GM12873 (cell line): ENCODE measurements at regions not wholly inside any gene's neighbourhood (a gene's known extent, or its start where the extent isn't known, plus 50 kb on each side); places are given as distances from the start of the nearest gene placed in this dataset.
A peak's percentile ranks its signal among the peaks of the same experiment; 100 is the strongest.

Experiments
- TF ChIP-seq, protein P1 (sequence below): IDR thresholded peaks from 2 replicates; pipeline ENCODE4 v1.5.1; 2012; ENCODE audit warnings: low read depth, mild to moderate bottlenecking, moderate library complexity, low read length, control low read depth; ENCODE audit not compliant: insufficient read depth; ENCODE audit errors: missing control alignments

DNA sequence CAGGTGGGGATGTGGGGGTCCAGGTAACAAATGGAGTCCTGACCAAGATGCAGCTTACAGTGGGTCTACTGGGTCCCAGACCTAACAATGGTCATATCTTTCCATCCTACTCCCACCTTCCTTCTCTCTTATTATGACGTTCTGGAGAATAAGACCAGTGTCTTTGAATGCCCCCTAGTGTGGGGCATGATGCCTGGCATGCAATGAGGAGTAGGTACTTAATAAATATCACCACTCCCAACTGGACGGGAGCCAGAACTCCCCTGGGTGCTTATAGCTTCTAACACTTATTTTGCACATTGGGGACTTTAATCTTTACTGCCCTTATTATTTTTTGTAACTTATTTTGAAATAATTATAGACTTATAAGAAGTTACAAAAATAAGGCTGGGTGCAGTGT, 98.2 kb downstream of the NDFIP1 start:
- TF ChIP-seq, protein P1, sequence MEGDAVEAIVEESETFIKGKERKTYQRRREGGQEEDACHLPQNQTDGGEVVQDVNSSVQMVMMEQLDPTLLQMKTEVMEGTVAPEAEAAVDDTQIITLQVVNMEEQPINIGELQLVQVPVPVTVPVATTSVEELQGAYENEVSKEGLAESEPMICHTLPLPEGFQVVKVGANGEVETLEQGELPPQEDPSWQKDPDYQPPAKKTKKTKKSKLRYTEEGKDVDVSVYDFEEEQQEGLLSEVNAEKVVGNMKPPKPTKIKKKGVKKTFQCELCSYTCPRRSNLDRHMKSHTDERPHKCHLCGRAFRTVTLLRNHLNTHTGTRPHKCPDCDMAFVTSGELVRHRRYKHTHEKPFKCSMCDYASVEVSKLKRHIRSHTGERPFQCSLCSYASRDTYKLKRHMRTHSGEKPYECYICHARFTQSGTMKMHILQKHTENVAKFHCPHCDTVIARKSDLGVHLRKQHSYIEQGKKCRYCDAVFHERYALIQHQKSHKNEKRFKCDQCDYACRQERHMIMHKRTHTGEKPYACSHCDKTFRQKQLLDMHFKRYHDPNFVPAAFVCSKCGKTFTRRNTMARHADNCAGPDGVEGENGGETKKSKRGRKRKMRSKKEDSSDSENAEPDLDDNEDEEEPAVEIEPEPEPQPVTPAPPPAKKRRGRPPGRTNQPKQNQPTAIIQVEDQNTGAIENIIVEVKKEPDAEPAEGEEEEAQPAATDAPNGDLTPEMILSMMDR: peak; percentile 17

- TF ChIP-seq, protein P1: no peak
Measured at GRCh38 chr5:142204219-142204618, 95.6 kb downstream of the NDFIP1 start.
